SK-N-SH (cell line): ENCODE measurements at regions not wholly inside any gene's neighbourhood (a gene's known extent, or its start where the extent isn't known, plus 50 kb on each side); places are given as distances from the start of the nearest gene placed in this dataset.

Source experiments
- CTCF ChIA-PET: fragments of 300-600, 350-600 bp; formaldehyde crosslinking; extraction: SDS; loops from one replicate; lab custom pipeline; 2021; lab: Yijun Ruan, JAX
- POLR2A ChIA-PET: fragments of 350-600 bp; sonication (Branson Sonifier 250); formaldehyde crosslinking; extraction: SDS; loops from one replicate; lab custom pipeline; 2020; ENCODE audit warnings: antibody characterized with exemption, inconsistent platforms; lab: Yijun Ruan, JAX
- DNase-seq: peaks from one replicate; pipeline ENCODE4 v3.0.0; 2012
- H2AFZ ChIP-seq: fragments of 200-600 bp; sonication (generic); 2 replicates; pipeline ENCODE4 v1.8.1; 2016; ENCODE audit warnings: antibody characterized with exemption, mild to moderate bottlenecking, low read depth
- H3F3A ChIP-seq: fragments of 200-600 bp; sonication (generic); replicated peaks from 2 replicates; pipeline ENCODE3; 2016; ENCODE audit warnings: antibody characterized with exemption, mild to moderate bottlenecking; ENCODE audit not compliant: insufficient read depth
- H3K27ac ChIP-seq, 2 experiments: fragments of 200-500 bp in 1 of 2; fragments of 200-600 bp in 1 of 2; sonication (Bioruptor generic) in 1 of 2; sonication (generic), shearing (Covaris generic) in 1 of 2; 2 replicates each; pipeline versions ENCODE4 v1.5.1 to v1.6.1; 2014 to 2016; ENCODE audit warnings: low read depth in 2 of 2, inconsistent platforms in 1 of 2, low read length in 1 of 2, mild to moderate bottlenecking in 1 of 2, mixed read lengths in 1 of 2
- H3K27me3 ChIP-seq: fragments of 200-600 bp; sonication (generic), shearing (Covaris generic); 2 replicates; pipeline ENCODE4 v1.6.1; 2016; ENCODE audit warnings: mixed run types; ENCODE audit not compliant: insufficient read depth
- H3K36me3 ChIP-seq, 2 experiments: fragments of 200-500 bp in 1 of 2; fragments of 200-600 bp in 1 of 2; sonication (Bioruptor generic) in 1 of 2; sonication (generic) in 1 of 2; replicated peaks in 1 of 2; 2 replicates each; pipeline versions ENCODE3 to v1.5.1; 2014 to 2016; ENCODE audit warnings: low read length in 1 of 2, mild to moderate bottlenecking in 1 of 2; ENCODE audit not compliant: insufficient read depth in 2 of 2, control insufficient read depth in 1 of 2
- H3K4me1 ChIP-seq, 2 experiments: fragments of 200-500 bp in 1 of 2; fragments of 200-600 bp in 1 of 2; sonication (Bioruptor generic) in 1 of 2; sonication (generic), shearing (Covaris generic) in 1 of 2; 2 replicates each; pipeline versions ENCODE4 v1.5.1 to v1.6.1; 2014 to 2016; ENCODE audit warnings: low read depth in 1 of 2, low read length in 1 of 2, mixed run types in 1 of 2; ENCODE audit not compliant: insufficient read depth in 2 of 2, control insufficient read depth in 1 of 2
- H3K4me2 ChIP-seq: fragments of 200-600 bp; sonication (generic), shearing (Covaris generic); 2 replicates; pipeline ENCODE4 v1.6.1; 2017; ENCODE audit warnings: mixed run types
- H3K4me3 ChIP-seq, 2 experiments: fragments of 200-500 bp in 1 of 2; fragments of 200-600 bp in 1 of 2; sonication (Bioruptor generic) in 1 of 2; sonication (generic), shearing (Covaris generic) in 1 of 2; 2 replicates each; pipeline versions ENCODE4 v1.5.1 to v1.8.1; 2014 to 2016; ENCODE audit warnings: low read depth in 2 of 2, inconsistent platforms in 1 of 2, low read length in 1 of 2, mild to moderate bottlenecking in 1 of 2, mixed read lengths in 1 of 2, moderate library complexity in 1 of 2
- H3K79me2 ChIP-seq: fragments of 200-600 bp; sonication (generic); 2 replicates; pipeline ENCODE4 v1.8.1; 2017; ENCODE audit warnings: mild to moderate bottlenecking; ENCODE audit not compliant: insufficient read depth
- H3K9ac ChIP-seq: fragments of 200-600 bp; sonication (generic); 2 replicates; pipeline ENCODE4 v1.6.1; 2017; ENCODE audit warnings: mixed run types
- H3K9me2 ChIP-seq: fragments of 200-600 bp; sonication (generic); 2 replicates; pipeline ENCODE4 v1.6.1; 2017; ENCODE audit warnings: mixed run types
- H3K9me3 ChIP-seq: fragments of 200-600 bp; sonication (generic); 2 replicates; pipeline ENCODE4 v1.6.1; 2017; ENCODE audit warnings: mixed run types, mild to moderate bottlenecking, moderate library complexity
- H4K20me1 ChIP-seq: fragments of 200-600 bp; sonication (generic); 2 replicates; pipeline ENCODE4 v1.6.1; 2017; ENCODE audit warnings: mild to moderate bottlenecking, mixed run types; ENCODE audit not compliant: insufficient read depth
- CHD2 ChIP-seq: fragments of 150-350 bp; IDR thresholded peaks from 2 replicates; pipeline ENCODE4 v1.6.1; 2018; ENCODE audit warnings: low read length; ENCODE audit not compliant: partially characterized antibody
- EP300 ChIP-seq, 2 experiments: IDR thresholded peaks; 2 replicates each; pipeline versions ENCODE4 v1.4.0 to v1.6.1; 2012; ENCODE audit warnings: borderline replicate concordance in 1 of 2, low read depth in 1 of 2, low read length in 1 of 2
- EZH2phosphoT487 ChIP-seq: fragments of 200-600 bp; sonication (generic); IDR thresholded peaks from 2 replicates; pipeline ENCODE4 v1.6.1; 2017; ENCODE audit warnings: low read depth, mixed run types, mild to moderate bottlenecking, antibody characterized with exemption, moderate library complexity, borderline replicate concordance
- FOXJ3 ChIP-seq: sonication (generic); formaldehyde crosslinking; IDR thresholded peaks from 2 replicates; pipeline ENCODE4 v1.5.1; 2020; ENCODE audit warnings: mild to moderate bottlenecking, missing genetic modification reagents
- GABPA ChIP-seq: IDR thresholded peaks from 2 replicates; pipeline ENCODE4 v1.4.0; 2012; ENCODE audit warnings: low read depth, mild to moderate bottlenecking
- IRF3 ChIP-seq: fragments of 150-350 bp; IDR thresholded peaks from 2 replicates; pipeline ENCODE4 v1.6.1; 2016; ENCODE audit warnings: mild to moderate bottlenecking, low read depth, low read length
- MAX ChIP-seq: IDR thresholded peaks from 2 replicates; pipeline ENCODE4 v1.4.0; 2012; ENCODE audit warnings: low read depth
- MXI1 ChIP-seq: IDR thresholded peaks from 2 replicates; pipeline ENCODE4 v1.6.1; 2012; ENCODE audit warnings: mild to moderate bottlenecking, low read depth, low read length, improper control_type of control experiment
- NFIC ChIP-seq: IDR thresholded peaks from 2 replicates; pipeline ENCODE4 v1.4.0; 2012; ENCODE audit warnings: borderline replicate concordance
- NRF1 ChIP-seq: IDR thresholded peaks from 2 replicates; pipeline ENCODE4 v1.6.1; 2012; ENCODE audit warnings: low read depth, mild to moderate bottlenecking, low read length
- POLR2AphosphoS5 ChIP-seq: IDR thresholded peaks from 2 replicates; pipeline ENCODE4 v1.6.1; 2012; ENCODE audit warnings: low read depth, low read length
- RCOR1 ChIP-seq: fragments of 150-350 bp; IDR thresholded peaks from 2 replicates; pipeline ENCODE4 v1.6.1; 2017; ENCODE audit warnings: antibody characterized with exemption, low read length
- REST ChIP-seq: IDR thresholded peaks from 2 replicates; pipeline ENCODE4 v1.6.1; 2012; ENCODE audit warnings: mild to moderate bottlenecking, low read depth, low read length, moderate library complexity
- RFX5 ChIP-seq: IDR thresholded peaks from 2 replicates; pipeline ENCODE4 v1.6.1; 2012; ENCODE audit warnings: mild to moderate bottlenecking, improper control_type of control experiment, low read length
- RXRA ChIP-seq: IDR thresholded peaks from 2 replicates; pipeline ENCODE4 v1.4.0; 2012; ENCODE audit warnings: low read depth, mild to moderate bottlenecking, borderline replicate concordance
- SIN3A ChIP-seq: IDR thresholded peaks from 2 replicates; pipeline ENCODE4 v1.6.1; 2012; ENCODE audit warnings: low read depth, mild to moderate bottlenecking, low read length, moderate library complexity, borderline replicate concordance
- SMC3 ChIP-seq: IDR thresholded peaks from 2 replicates; pipeline ENCODE4 v1.6.1; 2012; ENCODE audit warnings: low read depth, low read length, improper control_type of control experiment
- TCF12 ChIP-seq: IDR thresholded peaks from 2 replicates; pipeline ENCODE4 v1.4.0; 2012
- USF1 ChIP-seq: IDR thresholded peaks from 2 replicates; pipeline ENCODE4 v1.4.0; 2012; ENCODE audit warnings: low read depth, borderline replicate concordance
- ZBTB33 ChIP-seq: IDR thresholded peaks from 2 replicates; pipeline ENCODE4 v1.4.0; 2012; ENCODE audit warnings: low read depth, borderline replicate concordance
- WGBS: methylation state at CpG from one replicate; pipeline ENCODE4 v1.1.6; 2017; ENCODE audit warnings: low lambda C conversion rate; 5-methylcytosine and 5-hydroxymethylcytosine counted together

- Histone ChIP-seq H2AFZ (no peak overlapping the region), H3K27ac (no peak overlapping the region), H4K20me1 (no peaks in the 10 kb centered on the region), H3K27me3 (no peaks in the 10 kb centered on the region), H3K79me2 (no peaks in the 10 kb centered on the region), H3K4me1 (peaks cover 0 to 3% of the 10 kb centered on the region in 2 experiments; a peak in 1 of 4 replicates), H3K9ac (no peak overlapping the region), H3K9me2 (no peaks in the 10 kb centered on the region), H3K9me3 (peaks cover under 1% of the 10 kb centered on the region; the same call in 1 of the 2 replicates), H3K4me2 (no peak overlapping the region), H3K36me3 (no peaks in the 10 kb centered on the region)
- POLR2A ChIA-PET = no interaction called here
- CTCF ChIA-PET = interaction anchor here (0.8 kb wide), 1 partner anchor 588 kb away, joined by 3 read pairs; no protein-coding TSS in a partner anchor
- WGBS = 94% methylated on average over 4 of the region's 4 CpGs
- TF ChIP-seq SMC3 = no peak
- no peak for TF ChIP-seq EZH2phosphoT487
- TF ChIP-seq NFIC = no peak
- no peak for TF ChIP-seq FOXJ3 (CRISPR knock-in tag)
- TF ChIP-seq EP300 (IDR thresholded peaks at IDR 0.05; ENCODE audit: borderline replicate concordance in 1 of 2, low read depth in 1 of 2, low read length in 1 of 2) = no peak
- no peak for TF ChIP-seq ZBTB33
- TF ChIP-seq SIN3A = no peak
- no peak for TF ChIP-seq POLR2AphosphoS5
- TF ChIP-seq MAX = no peak
- TF ChIP-seq RXRA = no peak
- no peak for TF ChIP-seq GABPA
- no peak for TF ChIP-seq IRF3
- no peak for TF ChIP-seq TCF12
- no peak for TF ChIP-seq MXI1
- TF ChIP-seq RFX5 = no peak
- no peak for TF ChIP-seq NRF1
- no peak for TF ChIP-seq REST
- TF ChIP-seq RCOR1 = no peak
- TF ChIP-seq USF1 = no peak
- no peak for TF ChIP-seq CHD2
- TF ChIP-seq, all 33 proteins: peak for 0
- no peak for DNase-seq
- H3K4me3 ChIP-seq = no peak overlapping the region
- no peaks in the 10 kb centered on the region for H3F3A ChIP-seq
Observed at GRCh38 chr1:218846181-218846580, 327.5 kb upstream of the LYPLAL1 start.
